ENCODE measurements at regions not wholly inside any gene's neighbourhood (a gene's known extent, or its start where the extent isn't known, plus 50 kb on each side); places are given as distances from the start of the nearest gene placed in this dataset.

DNA sequence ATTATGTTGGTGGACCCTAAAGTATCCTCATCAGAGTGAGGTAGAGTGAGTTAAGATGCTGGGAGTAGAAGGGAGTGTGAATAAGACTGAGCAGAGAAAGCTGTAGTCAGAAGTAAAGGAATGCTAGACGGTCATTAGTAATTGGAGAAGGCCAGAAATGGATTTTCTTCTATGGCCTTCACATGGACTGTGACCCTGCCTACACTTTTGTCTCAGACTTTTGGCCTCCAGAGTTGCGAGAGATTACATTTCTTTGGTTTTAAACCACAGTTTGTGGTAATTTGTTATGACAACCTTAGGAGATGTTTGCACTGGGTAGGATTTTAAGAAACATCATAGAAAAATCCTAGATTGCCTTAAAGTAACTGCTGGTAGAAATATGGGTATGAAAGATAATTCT, 1267.7 kb upstream of the TMEFF2 start:
- TF ChIP-seq, protein P1, sequence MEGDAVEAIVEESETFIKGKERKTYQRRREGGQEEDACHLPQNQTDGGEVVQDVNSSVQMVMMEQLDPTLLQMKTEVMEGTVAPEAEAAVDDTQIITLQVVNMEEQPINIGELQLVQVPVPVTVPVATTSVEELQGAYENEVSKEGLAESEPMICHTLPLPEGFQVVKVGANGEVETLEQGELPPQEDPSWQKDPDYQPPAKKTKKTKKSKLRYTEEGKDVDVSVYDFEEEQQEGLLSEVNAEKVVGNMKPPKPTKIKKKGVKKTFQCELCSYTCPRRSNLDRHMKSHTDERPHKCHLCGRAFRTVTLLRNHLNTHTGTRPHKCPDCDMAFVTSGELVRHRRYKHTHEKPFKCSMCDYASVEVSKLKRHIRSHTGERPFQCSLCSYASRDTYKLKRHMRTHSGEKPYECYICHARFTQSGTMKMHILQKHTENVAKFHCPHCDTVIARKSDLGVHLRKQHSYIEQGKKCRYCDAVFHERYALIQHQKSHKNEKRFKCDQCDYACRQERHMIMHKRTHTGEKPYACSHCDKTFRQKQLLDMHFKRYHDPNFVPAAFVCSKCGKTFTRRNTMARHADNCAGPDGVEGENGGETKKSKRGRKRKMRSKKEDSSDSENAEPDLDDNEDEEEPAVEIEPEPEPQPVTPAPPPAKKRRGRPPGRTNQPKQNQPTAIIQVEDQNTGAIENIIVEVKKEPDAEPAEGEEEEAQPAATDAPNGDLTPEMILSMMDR (conservative IDR thresholded peaks at IDR 0.05; ENCODE audit: low read depth, low read length): no peak
- no peak for TF ChIP-seq EZH2 (IDR thresholded peaks at IDR 0.05; ENCODE audit: borderline replicate concordance, low read depth, low read length, poor library complexity, severe bottlenecking)
